ENCODE measurements at regions not wholly inside any gene's neighbourhood (a gene's known extent, or its start where the extent isn't known, plus 50 kb on each side); places are given as distances from the start of the nearest gene placed in this dataset.

GRCh38 chr16:7183768-7184167 lies 148.9 kb upstream of the RBFOX1 start:
- no peak for DNase-seq

GRCh38 chr16:7182510-7183109 lies 150.0 kb upstream of the RBFOX1 start:
- no peak for DNase-seq

GRCh38 chr16:7177875-7178274 lies 154.8 kb upstream of the RBFOX1 start:
- no peak for DNase-seq

GRCh38 chr16:7171151-7171550 lies 161.5 kb upstream of the RBFOX1 start:
- DNase-seq, result no peak

GRCh38 chr16:7167626-7168025 lies 165.0 kb upstream of the RBFOX1 start:
- DNase-seq, result no peak

- peak; percentile 25 for DNase-seq
Measured at GRCh38 chr16:7161891-7162290, 170.8 kb upstream of the RBFOX1 start.

GRCh38 chr16:7160093-7160492 lies 172.6 kb upstream of the RBFOX1 start:
- no peak for DNase-seq

GRCh38 chr16:7158481-7158880 lies 174.2 kb upstream of the RBFOX1 start:
- DNase-seq, result no peak

GRCh38 chr16:7150230-7150629 lies 182.4 kb upstream of the RBFOX1 start:
- no peak for DNase-seq

GRCh38 chr16:7148606-7149005 lies 184.0 kb upstream of the RBFOX1 start:
- DNase-seq, result no peak

- no peak for DNase-seq
Measured at GRCh38 chr16:7140899-7141298, 191.7 kb upstream of the RBFOX1 start.

- DNase-seq, result no peak
Measured at GRCh38 chr16:7137560-7138330, 194.9 kb upstream of the RBFOX1 start.

GRCh38 chr16:7132465-7132864 lies 200.2 kb upstream of the RBFOX1 start:
- DNase-seq, result no peak

- no peak for DNase-seq
Measured at GRCh38 chr16:7124701-7125100, 207.9 kb upstream of the RBFOX1 start.

- DNase-seq, result no peak
Measured at GRCh38 chr16:7124242-7124641, 208.4 kb upstream of the RBFOX1 start.

GRCh38 chr16:7116734-7117133 lies 215.9 kb upstream of the RBFOX1 start:
- DNase-seq, result no peak

- no peak for DNase-seq
Measured at GRCh38 chr16:7115898-7116297, 216.7 kb upstream of the RBFOX1 start.

GRCh38 chr16:7113949-7114348 lies 218.7 kb upstream of the RBFOX1 start:
- DNase-seq, result no peak

GRCh38 chr16:7113395-7113794 lies 219.2 kb upstream of the RBFOX1 start:
- DNase-seq, result no peak

GRCh38 chr16:7111265-7111664 lies 221.4 kb upstream of the RBFOX1 start:
- no peak for DNase-seq

- DNase-seq, result no peak
Measured at GRCh38 chr16:7107436-7107835, 225.2 kb upstream of the RBFOX1 start.

GRCh38 chr16:7103056-7103455 lies 229.6 kb upstream of the RBFOX1 start:
- DNase-seq, result no peak

- no peak for DNase-seq
Measured at GRCh38 chr16:7101054-7101453, 231.6 kb upstream of the RBFOX1 start.

GRCh38 chr16:7097518-7097917 lies 235.1 kb upstream of the RBFOX1 start:
- no peak for DNase-seq

- DNase-seq, result no peak
Measured at GRCh38 chr16:7093511-7093910, 239.1 kb upstream of the RBFOX1 start.
